Epithelial cell of esophagus (primary cell): ENCODE measurements at regions not wholly inside any gene's neighbourhood (a gene's known extent, or its start where the extent isn't known, plus 50 kb on each side); places are given as distances from the start of the nearest gene placed in this dataset.
A peak's percentile ranks its signal among the peaks of the same experiment; 100 is the strongest.

Source experiments
- DNase-seq: peaks from one replicate; pipeline ENCODE4 v3.0.0; 2010; ENCODE audit warnings: low read depth
- H3K4me3 ChIP-seq: 2 replicates; pipeline ENCODE4 v1.5.1; 2011; ENCODE audit warnings: mild to moderate bottlenecking, low read length, control low read depth
- TF ChIP-seq, protein P1 (sequence below): IDR thresholded peaks from 2 replicates; pipeline ENCODE4 v1.5.1; 2011; ENCODE audit warnings: low read depth, mild to moderate bottlenecking, low read length, control low read depth, inconsistent platforms; ENCODE audit not compliant: insufficient read depth; ENCODE audit errors: missing control alignments

DNA sequence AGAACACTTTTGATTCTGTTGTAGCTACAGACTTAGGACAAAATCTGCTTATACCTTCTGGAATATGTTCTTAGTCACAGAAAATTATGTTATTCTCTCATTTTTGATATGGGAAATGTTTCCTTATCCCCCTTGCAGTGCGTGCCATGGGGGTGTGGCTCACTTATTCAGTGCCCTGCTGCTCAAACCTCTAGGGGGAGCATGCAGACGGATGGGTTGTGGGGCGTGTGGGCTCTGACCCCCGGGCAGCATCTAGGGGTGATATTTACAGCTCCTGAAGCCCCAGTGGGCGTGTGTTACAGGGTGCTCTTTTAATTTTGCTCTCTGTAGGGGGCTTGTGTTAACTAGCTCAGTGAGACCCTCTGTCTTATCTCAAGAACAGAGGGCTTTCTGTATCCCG lies 61.3 kb upstream of the FERMT1 start:
- no peak overlapping the region for H3K4me3 ChIP-seq
- TF ChIP-seq, protein P1, sequence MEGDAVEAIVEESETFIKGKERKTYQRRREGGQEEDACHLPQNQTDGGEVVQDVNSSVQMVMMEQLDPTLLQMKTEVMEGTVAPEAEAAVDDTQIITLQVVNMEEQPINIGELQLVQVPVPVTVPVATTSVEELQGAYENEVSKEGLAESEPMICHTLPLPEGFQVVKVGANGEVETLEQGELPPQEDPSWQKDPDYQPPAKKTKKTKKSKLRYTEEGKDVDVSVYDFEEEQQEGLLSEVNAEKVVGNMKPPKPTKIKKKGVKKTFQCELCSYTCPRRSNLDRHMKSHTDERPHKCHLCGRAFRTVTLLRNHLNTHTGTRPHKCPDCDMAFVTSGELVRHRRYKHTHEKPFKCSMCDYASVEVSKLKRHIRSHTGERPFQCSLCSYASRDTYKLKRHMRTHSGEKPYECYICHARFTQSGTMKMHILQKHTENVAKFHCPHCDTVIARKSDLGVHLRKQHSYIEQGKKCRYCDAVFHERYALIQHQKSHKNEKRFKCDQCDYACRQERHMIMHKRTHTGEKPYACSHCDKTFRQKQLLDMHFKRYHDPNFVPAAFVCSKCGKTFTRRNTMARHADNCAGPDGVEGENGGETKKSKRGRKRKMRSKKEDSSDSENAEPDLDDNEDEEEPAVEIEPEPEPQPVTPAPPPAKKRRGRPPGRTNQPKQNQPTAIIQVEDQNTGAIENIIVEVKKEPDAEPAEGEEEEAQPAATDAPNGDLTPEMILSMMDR, result peak; percentile 9
- DNase-seq, result no peak

DNA sequence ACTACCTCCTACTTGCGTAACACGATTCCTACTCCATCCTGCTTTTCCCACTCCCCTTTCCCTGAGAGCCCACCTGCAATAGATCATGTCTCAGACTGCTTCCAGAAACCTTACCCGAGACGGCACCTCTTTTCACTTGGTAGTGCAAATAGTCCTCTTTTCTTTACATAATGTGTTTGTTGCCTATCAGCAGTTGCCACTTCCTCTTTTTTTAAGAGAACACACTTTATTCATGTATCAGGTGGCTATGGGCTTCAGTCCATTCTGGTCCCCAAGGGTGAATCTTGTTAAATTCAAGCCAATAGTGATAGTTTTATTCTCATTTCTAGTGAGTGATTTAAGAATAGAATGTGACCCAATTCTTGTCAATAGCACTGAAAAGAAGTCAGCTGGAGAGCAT lies 57.7 kb upstream of the FERMT1 start:
- TF ChIP-seq, protein P1, result no peak
- no peak for DNase-seq
- no peak overlapping the region for H3K4me3 ChIP-seq

DNA sequence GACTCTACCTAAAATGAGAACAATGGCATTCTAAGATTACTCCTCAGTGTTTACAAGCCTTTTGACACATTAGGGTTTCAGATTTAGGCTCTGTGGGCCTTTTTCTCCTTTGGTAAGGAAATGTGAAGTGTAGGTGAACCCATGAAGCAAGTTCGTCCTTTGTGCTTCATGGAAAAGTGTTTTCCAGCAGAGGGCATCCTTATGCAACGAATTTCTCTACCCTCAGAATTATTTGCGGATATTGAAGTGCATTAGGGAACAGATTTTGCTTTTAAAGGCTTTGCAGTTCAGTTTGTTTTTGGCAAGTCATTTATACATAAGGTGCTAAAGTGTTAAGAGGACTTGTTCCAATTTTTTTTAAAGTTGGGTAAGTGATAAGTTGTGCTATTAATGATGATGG lies 55.7 kb upstream of the FERMT1 start:
- H3K4me3 ChIP-seq, result no peak overlapping the region
- TF ChIP-seq, protein P1, result peak; percentile 62
- DNase-seq, result peak; percentile 61

DNA sequence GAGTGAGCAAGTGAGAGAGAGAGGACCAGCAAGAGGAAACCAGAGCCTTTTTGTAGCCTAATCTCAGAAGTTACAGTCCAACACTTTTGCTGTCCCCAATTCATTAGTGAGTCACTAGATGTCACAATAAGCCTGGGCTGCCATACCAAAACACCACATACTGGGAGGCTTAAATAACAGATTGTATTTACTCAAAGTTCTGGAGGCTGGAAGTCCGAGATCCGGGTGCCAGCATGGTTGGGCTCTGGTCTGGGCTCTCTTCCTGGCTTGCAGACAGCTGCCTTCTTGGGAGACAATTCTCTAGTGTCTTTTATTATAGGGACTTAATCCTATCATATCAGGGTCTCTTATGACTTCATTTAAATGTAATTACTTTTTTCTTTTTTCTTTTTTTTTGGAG lies 50.7 kb upstream of the FERMT1 start:
- TF ChIP-seq, protein P1, result no peak
- no peak overlapping the region for H3K4me3 ChIP-seq
- DNase-seq, result no peak
